GM23338 (cell line): ENCODE measurements at regions not wholly inside any gene's neighbourhood (a gene's known extent, or its start where the extent isn't known, plus 50 kb on each side); places are given as distances from the start of the nearest gene placed in this dataset.
A peak's percentile ranks its signal among the peaks of the same experiment; 100 is the strongest.

Source experiments
- ATAC-seq: fragments of 200-7000 bp; cut with Tn5 transposase; 3 replicates; pipeline ENCODE4 v1.9.1; 2020
- DNase-seq: peaks from one replicate; pipeline ENCODE4 v3.0.0-alpha.2; 2015; ENCODE audit warnings: low spot score
- H2AFZ ChIP-seq: fragments of 200-600 bp; sonication (generic); 2 replicates; pipeline ENCODE4 v1.8.0; 2016; ENCODE audit warnings: antibody characterized with exemption, mild to moderate bottlenecking, moderate library complexity
- H3F3A ChIP-seq: fragments of 200-600 bp; sonication (generic); replicated peaks from 2 replicates; pipeline ENCODE4 v1.8.0; 2017; ENCODE audit warnings: antibody characterized with exemption, mixed run types, low read depth
- H3K27ac ChIP-seq: fragments of 200-600 bp; sonication (generic); 2 replicates; pipeline ENCODE4 v1.6.1; 2016; ENCODE audit warnings: low read depth
- H3K27me3 ChIP-seq: fragments of 200-600 bp; sonication (generic); 2 replicates; pipeline ENCODE4 v1.8.0; 2016; ENCODE audit warnings: mild to moderate bottlenecking, mixed run types, moderate library complexity; ENCODE audit not compliant: insufficient read depth
- H3K36me3 ChIP-seq: fragments of 200-600 bp; sonication (generic); 2 replicates; pipeline ENCODE4 v1.8.0; 2016; ENCODE audit warnings: mild to moderate bottlenecking; ENCODE audit not compliant: insufficient read depth
- H3K4me1 ChIP-seq: fragments of 200-600 bp; sonication (generic); 2 replicates; pipeline ENCODE4 v1.8.0; 2016; ENCODE audit warnings: mild to moderate bottlenecking, moderate library complexity; ENCODE audit not compliant: insufficient read depth
- H3K4me2 ChIP-seq: fragments of 200-600 bp; sonication (generic); 2 replicates; pipeline ENCODE4 v1.7.1; 2017; ENCODE audit warnings: mixed run types
- H3K4me3 ChIP-seq: fragments of 200-600 bp; sonication (generic); 2 replicates; pipeline ENCODE4 v1.6.1; 2016; ENCODE audit warnings: mixed run types
- H3K79me2 ChIP-seq: fragments of 200-600 bp; sonication (generic); replicated peaks from 2 replicates; pipeline ENCODE4 v1.8.0; 2017; ENCODE audit warnings: mild to moderate bottlenecking; ENCODE audit not compliant: insufficient read depth
- H3K9me2 ChIP-seq: fragments of 200-600 bp; sonication (generic); 2 replicates; pipeline ENCODE4 v1.8.0; 2017; ENCODE audit not compliant: insufficient read depth
- H4K20me1 ChIP-seq: fragments of 200-600 bp; sonication (generic); replicated peaks from 2 replicates; pipeline ENCODE4 v1.8.0; 2017; ENCODE audit warnings: mild to moderate bottlenecking; ENCODE audit not compliant: insufficient read depth
- H3K27ac Mint-ChIP-seq: 2 replicates; pipeline ENCODE4 v1.8.0; 2020; ENCODE audit warnings: inconsistent platforms, mild to moderate bottlenecking, moderate library complexity, mixed read lengths
- H3K27me3 Mint-ChIP-seq: 3 replicates; pipeline ENCODE4 v1.8.0; 2022; ENCODE audit warnings: low read depth, mild to moderate bottlenecking, moderate library complexity, mixed read lengths, inconsistent platforms; ENCODE audit not compliant: insufficient read depth, poor library complexity
- H3K36me3 Mint-ChIP-seq: 3 replicates; pipeline ENCODE4 v1.8.0; 2021; ENCODE audit warnings: low read depth, mild to moderate bottlenecking, inconsistent platforms, moderate library complexity, mixed read lengths
- H3K4me1 Mint-ChIP-seq: 3 replicates; pipeline ENCODE4 v1.8.0; 2020; ENCODE audit warnings: mild to moderate bottlenecking, inconsistent platforms, mixed read lengths
- H3K4me3 Mint-ChIP-seq: 3 replicates; pipeline ENCODE4 v1.8.0; 2021; ENCODE audit warnings: moderate library complexity, mild to moderate bottlenecking, inconsistent platforms, mixed read lengths
- H3K9me3 Mint-ChIP-seq: 3 replicates; pipeline ENCODE4 v1.8.0; 2020; ENCODE audit warnings: moderate library complexity, mild to moderate bottlenecking, inconsistent platforms, mixed read lengths
- CREB1 ChIP-seq: fragments of 250-450 bp; sonication (Bioruptor Pico); IDR thresholded peaks from 2 replicates; pipeline ENCODE4 v1.5.0; 2020; ENCODE audit warnings: low read depth, mild to moderate bottlenecking, moderate library complexity
- CTCF ChIP-seq, 2 experiments: fragments of 200-600 bp in 1 of 2; sonication (generic) in 1 of 2; conservative IDR thresholded peaks; 2 replicates each; pipeline versions ENCODE4 v1.5.1 to v1.6.1; 2016 to 2017; ENCODE audit warnings: antibody characterized with exemption in 2 of 2, low read depth in 2 of 2, mild to moderate bottlenecking in 2 of 2, moderate library complexity in 1 of 2
- ETS1 ChIP-seq: IDR thresholded peaks from 2 replicates; pipeline ENCODE4 v1.6.1; 2016; ENCODE audit warnings: antibody characterized with exemption
- EZH2 ChIP-seq: fragments of 200-600 bp; sonication (generic); IDR thresholded peaks from one replicate; pipeline ENCODE4 v1.8.0; 2017; ENCODE audit warnings: antibody characterized with exemption, mild to moderate bottlenecking, low read depth; ENCODE audit not compliant: unreplicated experiment
- EZH2phosphoT487 ChIP-seq: fragments of 200-600 bp; sonication (generic); IDR thresholded peaks from one replicate; pipeline ENCODE4 v1.8.1; 2018; ENCODE audit warnings: antibody characterized with exemption; ENCODE audit not compliant: unreplicated experiment
- JUNB ChIP-seq: IDR thresholded peaks from one replicate; pipeline ENCODE4 v1.6.1; 2016; ENCODE audit warnings: antibody characterized with exemption; ENCODE audit not compliant: unreplicated experiment
- NANOG ChIP-seq: IDR thresholded peaks from 2 replicates; pipeline ENCODE4 v1.6.1; 2016; ENCODE audit warnings: antibody characterized with exemption, borderline replicate concordance
- POLR2AphosphoS5 ChIP-seq: IDR thresholded peaks from 2 replicates; pipeline ENCODE4 v1.6.1; 2016; ENCODE audit warnings: antibody characterized with exemption, low read depth
- STAT1 ChIP-seq: IDR thresholded peaks from one replicate; pipeline ENCODE4 v1.6.1; 2016; ENCODE audit warnings: antibody characterized with exemption; ENCODE audit not compliant: unreplicated experiment
- ZNF114 ChIP-seq: fragments of 250-450 bp; sonication (Bioruptor Pico); IDR thresholded peaks from 2 replicates; pipeline ENCODE4 v1.5.0; 2020; ENCODE audit warnings: mild to moderate bottlenecking, moderate library complexity
- ZNF331 ChIP-seq: fragments of 250-450 bp; sonication (Bioruptor Pico); IDR thresholded peaks from 2 replicates; pipeline ENCODE4 v1.5.0; 2020; ENCODE audit warnings: low read depth, mild to moderate bottlenecking, moderate library complexity
- TF ChIP-seq, protein P1 (sequence below): fragments of 250-450 bp; sonication (Bioruptor Pico); IDR thresholded peaks from 2 replicates; pipeline ENCODE4 v1.5.0; 2020; ENCODE audit warnings: mild to moderate bottlenecking, moderate library complexity

DNA sequence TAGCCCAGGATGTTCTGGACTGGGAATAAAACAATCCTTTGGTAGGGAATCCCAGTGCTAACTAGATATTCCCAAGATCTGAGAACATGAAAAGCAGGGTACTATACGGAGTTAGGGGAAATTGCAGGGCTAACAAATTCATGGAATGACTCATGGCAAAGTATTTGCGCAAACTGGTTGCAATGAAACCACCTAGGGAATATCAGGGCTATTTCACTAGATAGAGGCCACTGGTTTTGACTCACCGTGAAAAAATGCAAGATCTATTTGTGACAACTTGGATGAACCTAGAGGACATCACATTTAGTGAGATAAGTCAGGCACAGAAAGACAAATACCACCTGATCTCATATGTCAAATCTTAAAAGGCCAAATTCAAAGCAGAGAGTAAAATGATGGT, 233.3 kb downstream of the MBD2 start (continued):
- TF ChIP-seq ZNF114 (CRISPR knock-in tag) (no peak), JUNB (no peak), NANOG (no peak), CREB1 (no peak), CTCF (conservative IDR thresholded peaks at IDR 0.05; ENCODE audit: low read depth in 2 of 2) (no peak), POLR2AphosphoS5 (no peak), EZH2 (no peak), ETS1 (no peak), EZH2phosphoT487 (no peak)

- Histone ChIP-seq H3K9me2 (no peaks in the 10 kb centered on the region), H3K27ac (no peak overlapping the region), H4K20me1 (no peaks in the 10 kb centered on the region), H3K4me1 (no peaks in the 10 kb centered on the region), H3K4me3 (no peak overlapping the region), H3K79me2 (no peaks in the 10 kb centered on the region), H3K27me3 (no peaks in the 10 kb centered on the region), H3K36me3 (no peaks in the 10 kb centered on the region), H2AFZ (peak overlapping the region; percentile 47; the same call in 1 of the 2 replicates), H3F3A (no peaks in the 10 kb centered on the region), H3K4me2 (no peak overlapping the region)
- H3K4me1 Mint-ChIP-seq: no peaks in the 10 kb centered on the region
- no peak for ATAC-seq
- no peaks in the 10 kb centered on the region for H3K9me3 Mint-ChIP-seq
- DNase-seq: no peak
- no peaks in the 10 kb centered on the region for H3K27me3 Mint-ChIP-seq
- no peak overlapping the region for H3K4me3 Mint-ChIP-seq
- H3K27ac Mint-ChIP-seq: no peak overlapping the region
- no peaks in the 10 kb centered on the region for H3K36me3 Mint-ChIP-seq
- TF ChIP-seq JUNB: no peak
- no peak for TF ChIP-seq EZH2
- TF ChIP-seq EZH2phosphoT487: no peak
- TF ChIP-seq ZNF331: no peak
- TF ChIP-seq, protein P1, sequence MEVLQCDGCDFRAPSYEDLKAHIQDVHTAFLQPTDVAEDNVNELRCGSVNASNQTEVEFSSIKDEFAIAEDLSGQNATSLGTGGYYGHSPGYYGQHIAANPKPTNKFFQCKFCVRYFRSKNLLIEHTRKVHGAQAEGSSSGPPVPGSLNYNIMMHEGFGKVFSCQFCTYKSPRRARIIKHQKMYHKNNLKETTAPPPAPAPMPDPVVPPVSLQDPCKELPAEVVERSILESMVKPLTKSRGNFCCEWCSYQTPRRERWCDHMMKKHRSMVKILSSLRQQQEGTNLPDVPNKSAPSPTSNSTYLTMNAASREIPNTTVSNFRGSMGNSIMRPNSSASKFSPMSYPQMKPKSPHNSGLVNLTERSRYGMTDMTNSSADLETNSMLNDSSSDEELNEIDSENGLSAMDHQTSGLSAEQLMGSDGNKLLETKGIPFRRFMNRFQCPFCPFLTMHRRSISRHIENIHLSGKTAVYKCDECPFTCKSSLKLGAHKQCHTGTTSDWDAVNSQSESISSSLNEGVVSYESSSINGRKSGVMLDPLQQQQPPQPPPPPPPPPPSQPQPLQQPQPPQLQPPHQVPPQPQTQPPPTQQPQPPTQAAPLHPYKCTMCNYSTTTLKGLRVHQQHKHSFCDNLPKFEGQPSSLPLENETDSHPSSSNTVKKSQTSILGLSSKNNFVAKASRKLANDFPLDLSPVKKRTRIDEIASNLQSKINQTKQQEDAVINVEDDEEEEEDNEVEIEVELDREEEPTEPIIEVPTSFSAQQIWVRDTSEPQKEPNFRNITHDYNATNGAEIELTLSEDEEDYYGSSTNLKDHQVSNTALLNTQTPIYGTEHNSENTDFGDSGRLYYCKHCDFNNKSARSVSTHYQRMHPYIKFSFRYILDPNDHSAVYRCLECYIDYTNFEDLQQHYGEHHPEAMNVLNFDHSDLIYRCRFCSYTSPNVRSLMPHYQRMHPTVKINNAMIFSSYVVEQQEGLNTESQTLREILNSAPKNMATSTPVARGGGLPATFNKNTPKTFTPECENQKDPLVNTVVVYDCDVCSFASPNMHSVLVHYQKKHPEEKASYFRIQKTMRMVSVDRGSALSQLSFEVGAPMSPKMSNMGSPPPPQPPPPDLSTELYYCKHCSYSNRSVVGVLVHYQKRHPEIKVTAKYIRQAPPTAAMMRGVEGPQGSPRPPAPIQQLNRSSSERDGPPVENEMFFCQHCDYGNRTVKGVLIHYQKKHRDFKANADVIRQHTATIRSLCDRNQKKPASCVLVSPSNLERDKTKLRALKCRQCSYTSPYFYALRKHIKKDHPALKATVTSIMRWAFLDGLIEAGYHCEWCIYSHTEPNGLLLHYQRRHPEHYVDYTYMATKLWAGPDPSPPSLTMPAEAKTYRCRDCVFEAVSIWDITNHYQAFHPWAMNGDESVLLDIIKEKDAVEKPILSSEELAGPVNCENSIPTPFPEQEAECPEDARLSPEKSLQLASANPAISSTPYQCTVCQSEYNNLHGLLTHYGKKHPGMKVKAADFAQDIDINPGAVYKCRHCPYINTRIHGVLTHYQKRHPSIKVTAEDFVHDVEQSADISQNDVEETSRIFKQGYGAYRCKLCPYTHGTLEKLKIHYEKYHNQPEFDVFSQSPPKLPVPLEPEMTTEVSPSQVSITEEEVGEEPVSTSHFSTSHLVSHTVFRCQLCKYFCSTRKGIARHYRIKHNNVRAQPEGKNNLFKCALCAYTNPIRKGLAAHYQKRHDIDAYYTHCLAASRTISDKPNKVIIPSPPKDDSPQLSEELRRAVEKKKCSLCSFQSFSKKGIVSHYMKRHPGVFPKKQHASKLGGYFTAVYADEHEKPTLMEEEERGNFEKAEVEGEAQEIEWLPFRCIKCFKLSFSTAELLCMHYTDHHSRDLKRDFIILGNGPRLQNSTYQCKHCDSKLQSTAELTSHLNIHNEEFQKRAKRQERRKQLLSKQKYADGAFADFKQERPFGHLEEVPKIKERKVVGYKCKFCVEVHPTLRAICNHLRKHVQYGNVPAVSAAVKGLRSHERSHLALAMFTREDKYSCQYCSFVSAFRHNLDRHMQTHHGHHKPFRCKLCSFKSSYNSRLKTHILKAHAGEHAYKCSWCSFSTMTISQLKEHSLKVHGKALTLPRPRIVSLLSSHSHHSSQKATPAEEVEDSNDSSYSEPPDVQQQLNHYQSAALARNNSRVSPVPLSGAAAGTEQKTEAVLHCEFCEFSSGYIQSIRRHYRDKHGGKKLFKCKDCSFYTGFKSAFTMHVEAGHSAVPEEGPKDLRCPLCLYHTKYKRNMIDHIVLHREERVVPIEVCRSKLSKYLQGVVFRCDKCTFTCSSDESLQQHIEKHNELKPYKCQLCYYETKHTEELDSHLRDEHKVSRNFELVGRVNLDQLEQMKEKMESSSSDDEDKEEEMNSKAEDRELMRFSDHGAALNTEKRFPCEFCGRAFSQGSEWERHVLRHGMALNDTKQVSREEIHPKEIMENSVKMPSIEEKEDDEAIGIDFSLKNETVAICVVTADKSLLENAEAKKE (CRISPR knock-in tag): no peak
- TF ChIP-seq CTCF (conservative IDR thresholded peaks at IDR 0.05; ENCODE audit: low read depth in 2 of 2): no peak
- no peak for TF ChIP-seq STAT1
- TF ChIP-seq CREB1: no peak
- TF ChIP-seq NANOG: no peak
- TF ChIP-seq ZNF114 (CRISPR knock-in tag): no peak
Measured at GRCh38 chr18:53990485-53990884, 234.0 kb downstream of the MBD2 start.
